HepG2 (cell line): ENCODE measurements at regions not wholly inside any gene's neighbourhood (a gene's known extent, or its start where the extent isn't known, plus 50 kb on each side); places are given as distances from the start of the nearest gene placed in this dataset.

Source experiments
- BCL6 ChIP-seq: IDR thresholded peaks from 2 replicates; pipeline ENCODE4 v1.6.1; 2016; ENCODE audit warnings: missing genetic modification reagents, missing compliant biosample characterization
- KMT2B ChIP-seq: IDR thresholded peaks from 2 replicates; pipeline ENCODE4 v1.6.1; 2016; ENCODE audit warnings: missing genetic modification reagents, missing compliant biosample characterization
- NFKB2 ChIP-seq: sonication (generic); formaldehyde crosslinking; IDR thresholded peaks from 2 replicates; pipeline ENCODE4 v1.4.0; 2020; ENCODE audit warnings: missing genetic modification reagents, borderline replicate concordance
- NKX3-1 ChIP-seq: sonication (generic); formaldehyde crosslinking; IDR thresholded peaks from 2 replicates; pipeline ENCODE4 v1.5.0; 2020; ENCODE audit warnings: missing genetic modification reagents
- POLR2G ChIP-seq: fragments of 200-400 bp; formaldehyde crosslinking; IDR thresholded peaks from 2 replicates; pipeline ENCODE4 v1.6.1; 2018; ENCODE audit warnings: mild to moderate bottlenecking, low read depth, low read length, moderate library complexity
- SNAPC2 ChIP-seq: sonication (generic); formaldehyde crosslinking; IDR thresholded peaks from 2 replicates; pipeline ENCODE4 v1.8.1; 2022; ENCODE audit warnings: mild to moderate bottlenecking, missing genetic modification reagents
- ZNF343 ChIP-seq: sonication (generic); formaldehyde crosslinking; IDR thresholded peaks from 2 replicates; pipeline ENCODE4 v1.4.0; 2020; ENCODE audit warnings: mild to moderate bottlenecking, missing genetic modification reagents
- ZNF782 ChIP-seq: sonication (generic); formaldehyde crosslinking; IDR thresholded peaks from 2 replicates; pipeline ENCODE4 v1.4.0; 2020; ENCODE audit warnings: missing genetic modification reagents, mild to moderate bottlenecking, borderline replicate concordance
- TF ChIP-seq, protein P1 (sequence below): sonication (generic); formaldehyde crosslinking; IDR thresholded peaks from 2 replicates; pipeline ENCODE4 v1.8.0; 2022; ENCODE audit warnings: missing genetic modification reagents, low read depth, mild to moderate bottlenecking, borderline replicate concordance
- TF ChIP-seq, protein P2 (sequence below): sonication (generic); formaldehyde crosslinking; IDR thresholded peaks from 2 replicates; pipeline ENCODE4 v1.4.0; 2020; ENCODE audit warnings: mild to moderate bottlenecking, missing genetic modification reagents
- TF ChIP-seq, protein P3 (sequence below): sonication (generic); formaldehyde crosslinking; IDR thresholded peaks from 2 replicates; pipeline ENCODE4 v1.8.0; 2022; ENCODE audit warnings: mild to moderate bottlenecking, missing genetic modification reagents
- TF ChIP-seq, protein P4 (sequence below): sonication (generic); formaldehyde crosslinking; IDR thresholded peaks from 2 replicates; pipeline ENCODE4 v1.4.0; 2020; ENCODE audit warnings: low read depth, mild to moderate bottlenecking, missing genetic modification reagents
- TF ChIP-seq, protein P5 (sequence below): sonication (generic); formaldehyde crosslinking; IDR thresholded peaks from 2 replicates; pipeline ENCODE4 v1.4.0; 2020; ENCODE audit warnings: missing genetic modification reagents, borderline replicate concordance
- TF ChIP-seq, protein P6 (sequence below): sonication (generic); formaldehyde crosslinking; IDR thresholded peaks from 2 replicates; pipeline ENCODE4 v1.5.0; 2020; ENCODE audit warnings: missing genetic modification reagents

DNA sequence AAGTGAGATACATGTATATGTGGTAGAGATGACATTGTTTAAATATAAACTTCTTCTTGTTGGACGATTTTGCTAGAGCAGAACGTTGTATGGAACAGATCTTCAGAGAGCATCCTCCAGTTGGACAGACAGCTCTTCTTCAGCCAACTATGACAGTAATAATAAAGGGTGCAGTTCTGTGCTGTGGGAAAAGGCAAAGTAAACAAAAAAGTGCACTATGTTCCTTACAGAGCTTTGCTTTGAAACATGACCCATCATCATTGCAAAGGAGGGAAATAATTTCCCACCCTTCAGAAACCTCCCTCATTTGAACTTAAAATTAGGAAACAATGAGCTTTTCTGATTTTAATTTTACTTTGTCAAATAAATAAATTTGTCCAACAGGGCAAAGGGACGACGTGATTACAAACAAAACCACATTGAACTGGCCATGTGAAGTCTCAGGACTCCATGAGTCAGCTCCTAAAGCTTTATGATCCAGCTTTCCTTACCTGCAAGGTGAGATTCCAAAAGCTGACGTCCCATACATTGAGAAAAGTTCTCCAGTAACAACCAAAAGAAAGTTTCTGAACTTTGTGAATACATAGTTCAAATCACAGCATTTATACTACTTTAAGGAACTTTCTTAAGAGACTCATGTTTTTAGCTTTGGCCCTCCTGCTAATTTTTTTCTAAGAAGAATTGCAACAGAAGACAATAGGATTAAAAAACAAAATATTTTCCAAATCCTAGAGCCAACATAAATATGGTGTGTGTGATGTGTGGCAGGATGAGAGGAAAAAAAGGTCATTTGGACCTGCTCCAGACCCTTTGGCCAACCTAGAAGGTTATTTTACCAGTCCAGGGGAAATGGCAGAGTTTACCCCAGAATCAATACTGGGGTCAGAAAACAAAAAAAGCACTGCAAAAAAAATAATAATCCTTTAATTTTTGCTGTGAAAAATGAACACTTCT lies 565.4 kb upstream of the NRP1 start (continued):
- TF ChIP-seq, protein P1, sequence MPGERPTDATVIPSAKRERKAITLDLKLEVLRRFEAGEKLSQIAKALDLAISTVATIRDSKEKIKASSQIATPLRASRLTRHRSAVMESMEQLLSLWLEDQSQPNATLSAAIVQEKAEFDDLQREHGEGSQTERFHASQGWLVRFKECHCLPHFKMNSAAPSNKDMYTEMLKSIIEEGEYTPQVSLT (CRISPR knock-in tag): no peak
- no peak for TF ChIP-seq KMT2B
- no peak for TF ChIP-seq ZNF343 (CRISPR knock-in tag)
- TF ChIP-seq BCL6 (CRISPR knock-in tag): no peak
- TF ChIP-seq, protein P2, sequence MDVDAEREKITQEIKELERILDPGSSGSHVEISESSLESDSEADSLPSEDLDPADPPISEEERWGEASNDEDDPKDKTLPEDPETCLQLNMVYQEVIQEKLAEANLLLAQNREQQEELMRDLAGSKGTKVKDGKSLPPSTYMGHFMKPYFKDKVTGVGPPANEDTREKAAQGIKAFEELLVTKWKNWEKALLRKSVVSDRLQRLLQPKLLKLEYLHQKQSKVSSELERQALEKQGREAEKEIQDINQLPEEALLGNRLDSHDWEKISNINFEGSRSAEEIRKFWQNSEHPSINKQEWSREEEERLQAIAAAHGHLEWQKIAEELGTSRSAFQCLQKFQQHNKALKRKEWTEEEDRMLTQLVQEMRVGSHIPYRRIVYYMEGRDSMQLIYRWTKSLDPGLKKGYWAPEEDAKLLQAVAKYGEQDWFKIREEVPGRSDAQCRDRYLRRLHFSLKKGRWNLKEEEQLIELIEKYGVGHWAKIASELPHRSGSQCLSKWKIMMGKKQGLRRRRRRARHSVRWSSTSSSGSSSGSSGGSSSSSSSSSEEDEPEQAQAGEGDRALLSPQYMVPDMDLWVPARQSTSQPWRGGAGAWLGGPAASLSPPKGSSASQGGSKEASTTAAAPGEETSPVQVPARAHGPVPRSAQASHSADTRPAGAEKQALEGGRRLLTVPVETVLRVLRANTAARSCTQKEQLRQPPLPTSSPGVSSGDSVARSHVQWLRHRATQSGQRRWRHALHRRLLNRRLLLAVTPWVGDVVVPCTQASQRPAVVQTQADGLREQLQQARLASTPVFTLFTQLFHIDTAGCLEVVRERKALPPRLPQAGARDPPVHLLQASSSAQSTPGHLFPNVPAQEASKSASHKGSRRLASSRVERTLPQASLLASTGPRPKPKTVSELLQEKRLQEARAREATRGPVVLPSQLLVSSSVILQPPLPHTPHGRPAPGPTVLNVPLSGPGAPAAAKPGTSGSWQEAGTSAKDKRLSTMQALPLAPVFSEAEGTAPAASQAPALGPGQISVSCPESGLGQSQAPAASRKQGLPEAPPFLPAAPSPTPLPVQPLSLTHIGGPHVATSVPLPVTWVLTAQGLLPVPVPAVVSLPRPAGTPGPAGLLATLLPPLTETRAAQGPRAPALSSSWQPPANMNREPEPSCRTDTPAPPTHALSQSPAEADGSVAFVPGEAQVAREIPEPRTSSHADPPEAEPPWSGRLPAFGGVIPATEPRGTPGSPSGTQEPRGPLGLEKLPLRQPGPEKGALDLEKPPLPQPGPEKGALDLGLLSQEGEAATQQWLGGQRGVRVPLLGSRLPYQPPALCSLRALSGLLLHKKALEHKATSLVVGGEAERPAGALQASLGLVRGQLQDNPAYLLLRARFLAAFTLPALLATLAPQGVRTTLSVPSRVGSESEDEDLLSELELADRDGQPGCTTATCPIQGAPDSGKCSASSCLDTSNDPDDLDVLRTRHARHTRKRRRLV (CRISPR knock-in tag): no peak
- TF ChIP-seq, protein P3, sequence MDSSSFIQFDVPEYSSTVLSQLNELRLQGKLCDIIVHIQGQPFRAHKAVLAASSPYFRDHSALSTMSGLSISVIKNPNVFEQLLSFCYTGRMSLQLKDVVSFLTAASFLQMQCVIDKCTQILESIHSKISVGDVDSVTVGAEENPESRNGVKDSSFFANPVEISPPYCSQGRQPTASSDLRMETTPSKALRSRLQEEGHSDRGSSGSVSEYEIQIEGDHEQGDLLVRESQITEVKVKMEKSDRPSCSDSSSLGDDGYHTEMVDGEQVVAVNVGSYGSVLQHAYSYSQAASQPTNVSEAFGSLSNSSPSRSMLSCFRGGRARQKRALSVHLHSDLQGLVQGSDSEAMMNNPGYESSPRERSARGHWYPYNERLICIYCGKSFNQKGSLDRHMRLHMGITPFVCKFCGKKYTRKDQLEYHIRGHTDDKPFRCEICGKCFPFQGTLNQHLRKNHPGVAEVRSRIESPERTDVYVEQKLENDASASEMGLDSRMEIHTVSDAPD (CRISPR knock-in tag): no peak
- TF ChIP-seq, protein P4, sequence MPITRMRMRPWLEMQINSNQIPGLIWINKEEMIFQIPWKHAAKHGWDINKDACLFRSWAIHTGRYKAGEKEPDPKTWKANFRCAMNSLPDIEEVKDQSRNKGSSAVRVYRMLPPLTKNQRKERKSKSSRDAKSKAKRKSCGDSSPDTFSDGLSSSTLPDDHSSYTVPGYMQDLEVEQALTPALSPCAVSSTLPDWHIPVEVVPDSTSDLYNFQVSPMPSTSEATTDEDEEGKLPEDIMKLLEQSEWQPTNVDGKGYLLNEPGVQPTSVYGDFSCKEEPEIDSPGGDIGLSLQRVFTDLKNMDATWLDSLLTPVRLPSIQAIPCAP (CRISPR knock-in tag): no peak
- no peak for TF ChIP-seq POLR2G
- TF ChIP-seq, protein P5, sequence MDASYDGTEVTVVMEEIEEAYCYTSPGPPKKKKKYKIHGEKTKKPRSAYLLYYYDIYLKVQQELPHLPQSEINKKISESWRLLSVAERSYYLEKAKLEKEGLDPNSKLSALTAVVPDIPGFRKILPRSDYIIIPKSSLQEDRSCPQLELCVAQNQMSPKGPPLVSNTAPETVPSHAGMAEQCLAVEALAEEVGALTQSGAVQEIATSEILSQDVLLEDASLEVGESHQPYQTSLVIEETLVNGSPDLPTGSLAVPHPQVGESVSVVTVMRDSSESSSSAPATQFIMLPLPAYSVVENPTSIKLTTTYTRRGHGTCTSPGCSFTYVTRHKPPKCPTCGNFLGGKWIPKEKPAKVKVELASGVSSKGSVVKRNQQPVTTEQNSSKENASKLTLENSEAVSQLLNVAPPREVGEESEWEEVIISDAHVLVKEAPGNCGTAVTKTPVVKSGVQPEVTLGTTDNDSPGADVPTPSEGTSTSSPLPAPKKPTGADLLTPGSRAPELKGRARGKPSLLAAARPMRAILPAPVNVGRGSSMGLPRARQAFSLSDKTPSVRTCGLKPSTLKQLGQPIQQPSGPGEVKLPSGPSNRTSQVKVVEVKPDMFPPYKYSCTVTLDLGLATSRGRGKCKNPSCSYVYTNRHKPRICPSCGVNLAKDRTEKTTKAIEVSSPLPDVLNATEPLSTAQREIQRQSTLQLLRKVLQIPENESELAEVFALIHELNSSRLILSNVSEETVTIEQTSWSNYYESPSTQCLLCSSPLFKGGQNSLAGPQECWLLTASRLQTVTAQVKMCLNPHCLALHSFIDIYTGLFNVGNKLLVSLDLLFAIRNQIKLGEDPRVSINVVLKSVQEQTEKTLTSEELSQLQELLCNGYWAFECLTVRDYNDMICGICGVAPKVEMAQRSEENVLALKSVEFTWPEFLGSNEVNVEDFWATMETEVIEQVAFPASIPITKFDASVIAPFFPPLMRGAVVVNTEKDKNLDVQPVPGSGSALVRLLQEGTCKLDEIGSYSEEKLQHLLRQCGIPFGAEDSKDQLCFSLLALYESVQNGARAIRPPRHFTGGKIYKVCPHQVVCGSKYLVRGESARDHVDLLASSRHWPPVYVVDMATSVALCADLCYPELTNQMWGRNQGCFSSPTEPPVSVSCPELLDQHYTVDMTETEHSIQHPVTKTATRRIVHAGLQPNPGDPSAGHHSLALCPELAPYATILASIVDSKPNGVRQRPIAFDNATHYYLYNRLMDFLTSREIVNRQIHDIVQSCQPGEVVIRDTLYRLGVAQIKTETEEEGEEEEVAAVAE (CRISPR knock-in tag): no peak
- TF ChIP-seq NKX3-1: no peak
- TF ChIP-seq SNAPC2 (CRISPR knock-in tag): no peak
- TF ChIP-seq NFKB2 (CRISPR knock-in tag): no peak
- TF ChIP-seq, protein P6, sequence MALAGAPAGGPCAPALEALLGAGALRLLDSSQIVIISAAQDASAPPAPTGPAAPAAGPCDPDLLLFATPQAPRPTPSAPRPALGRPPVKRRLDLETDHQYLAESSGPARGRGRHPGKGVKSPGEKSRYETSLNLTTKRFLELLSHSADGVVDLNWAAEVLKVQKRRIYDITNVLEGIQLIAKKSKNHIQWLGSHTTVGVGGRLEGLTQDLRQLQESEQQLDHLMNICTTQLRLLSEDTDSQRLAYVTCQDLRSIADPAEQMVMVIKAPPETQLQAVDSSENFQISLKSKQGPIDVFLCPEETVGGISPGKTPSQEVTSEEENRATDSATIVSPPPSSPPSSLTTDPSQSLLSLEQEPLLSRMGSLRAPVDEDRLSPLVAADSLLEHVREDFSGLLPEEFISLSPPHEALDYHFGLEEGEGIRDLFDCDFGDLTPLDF (CRISPR knock-in tag): no peak
- TF ChIP-seq ZNF782 (CRISPR knock-in tag): no peak
